HG02840 (cell line): ENCODE measurements at regions not wholly inside any gene's neighbourhood (a gene's known extent, or its start where the extent isn't known, plus 50 kb on each side); places are given as distances from the start of the nearest gene placed in this dataset.
"Not testable (repeated sequence)": the region's sequence is repeated elsewhere in the genome, so short reads cannot be mapped to it uniquely, and the experiment has no call there.

Experiments
- ATAC-seq: cut with Tn5 transposase; IDR thresholded peaks from one replicate; pipeline ENCODE4 v1.9.1; 2021; ENCODE audit warnings: mild to moderate bottlenecking, moderate library complexity, moderate number of reproducible peaks; ENCODE audit not compliant: unreplicated experiment, low FRiP score

GRCh38 chr11:25741886-25742285 is 590.0 kb upstream of the ANO3 start:
- no peak for ATAC-seq

GRCh38 chr11:25742800-25743199 is 589.1 kb upstream of the ANO3 start:
- ATAC-seq, result no peak

GRCh38 chr11:25755381-25755780 is 576.5 kb upstream of the ANO3 start:
- ATAC-seq, result no peak

- no peak for ATAC-seq
Observed at GRCh38 chr11:25755918-25756584, 575.9 kb upstream of the ANO3 start.

- ATAC-seq, result no peak
Observed at GRCh38 chr11:25758145-25758661, 573.7 kb upstream of the ANO3 start.

GRCh38 chr11:25766332-25767015 is 565.5 kb upstream of the ANO3 start:
- ATAC-seq, result no peak

GRCh38 chr11:25769287-25769686 is 562.6 kb upstream of the ANO3 start:
- ATAC-seq, result no peak

- ATAC-seq, result no peak
Observed at GRCh38 chr11:25771605-25772004, 560.3 kb upstream of the ANO3 start.

GRCh38 chr11:25775603-25776002 is 556.3 kb upstream of the ANO3 start:
- no peak for ATAC-seq

- no peak for ATAC-seq
Observed at GRCh38 chr11:25776238-25776637, 555.7 kb upstream of the ANO3 start.

GRCh38 chr11:25777343-25777742 is 554.6 kb upstream of the ANO3 start:
- ATAC-seq, result no peak

- no peak for ATAC-seq
Observed at GRCh38 chr11:25779033-25779432, 552.9 kb upstream of the ANO3 start.

- no peak for ATAC-seq
Observed at GRCh38 chr11:25787416-25787815, 544.5 kb upstream of the ANO3 start.

GRCh38 chr11:25790396-25790795 is 541.5 kb upstream of the ANO3 start:
- ATAC-seq, result no peak

- no peak for ATAC-seq
Observed at GRCh38 chr11:25793637-25794036, 538.3 kb upstream of the ANO3 start.

GRCh38 chr11:25794804-25795203 is 537.1 kb upstream of the ANO3 start:
- ATAC-seq, result no peak

- no peak for ATAC-seq
Observed at GRCh38 chr11:25816411-25816810, 515.5 kb upstream of the ANO3 start.

- no peak for ATAC-seq
Observed at GRCh38 chr11:25824688-25825087, 507.2 kb upstream of the ANO3 start.

- ATAC-seq, result not testable (repeated sequence)
Observed at GRCh38 chr11:25831485-25831884, 500.4 kb upstream of the ANO3 start.

- ATAC-seq, result no peak
Observed at GRCh38 chr11:25838918-25839625, 492.9 kb upstream of the ANO3 start.

- ATAC-seq, result no peak
Observed at GRCh38 chr11:25844811-25845210, 487.1 kb upstream of the ANO3 start.
